A673 (cell line): ENCODE measurements at regions not wholly inside any gene's neighbourhood (a gene's known extent, or its start where the extent isn't known, plus 50 kb on each side); places are given as distances from the start of the nearest gene placed in this dataset.
"Not testable (repeated sequence)": the region's sequence is repeated elsewhere in the genome, so short reads cannot be mapped to it uniquely, and the experiment has no call there.

ENCODE experiments used
- BruUV-seq: library from RNA; stranded (reverse); fragments of 400-500 nt; replicated peaks from 2 replicates; lab custom pipeline; 2021; lab: Mats Ljungman, UMichigan
- CTCF ChIA-PET: fragments of 300-600 bp; sonication (Branson Sonifier 250); formaldehyde crosslinking; loops from one replicate; lab custom pipeline; 2022; ENCODE audit warnings: antibody characterized with exemption; lab: Charles Lee
- POLR2A ChIA-PET: fragments of 300-600 bp; sonication (Branson Sonifier 250); formaldehyde crosslinking; loops from one replicate; lab custom pipeline; 2022; ENCODE audit warnings: antibody characterized with exemption; ENCODE audit not compliant: low non-redundant PET; lab: Charles Lee
- DNase-seq: peaks from one replicate; pipeline ENCODE4 v3.0.0-alpha.2; 2015; ENCODE audit warnings: low spot score
- H3K27ac ChIP-seq: fragments of 200-600 bp; sonication (generic); 2 replicates; pipeline ENCODE4 v1.5.1; 2016; ENCODE audit warnings: mixed run types, low read depth, mild to moderate bottlenecking, mixed read lengths, antibody characterized with exemption, low read length; ENCODE audit not compliant: poor library complexity, severe bottlenecking
- H3K27me3 ChIP-seq: fragments of 200-600 bp; sonication (generic); replicated peaks from 2 replicates; pipeline ENCODE4 v1.6.1; 2017; ENCODE audit warnings: mixed run types, low read depth, mild to moderate bottlenecking, mixed read lengths, antibody characterized with exemption, low read length; ENCODE audit not compliant: insufficient read depth, poor library complexity
- H3K36me3 ChIP-seq: fragments of 200-600 bp; sonication (generic); 2 replicates; pipeline ENCODE4 v1.6.1; 2016; ENCODE audit warnings: mixed run types, mild to moderate bottlenecking, mixed read lengths, antibody characterized with exemption, low read length; ENCODE audit not compliant: insufficient read depth, poor library complexity, severe bottlenecking
- H3K4me1 ChIP-seq: fragments of 200-600 bp; sonication (generic); 2 replicates; pipeline ENCODE4 v1.6.1; 2017; ENCODE audit warnings: mixed run types, mild to moderate bottlenecking, mixed read lengths, antibody characterized with exemption, low read length; ENCODE audit not compliant: insufficient read depth, poor library complexity, severe bottlenecking
- H3K4me3 ChIP-seq: fragments of 200-600 bp; sonication (generic); 2 replicates; pipeline ENCODE4 v1.5.1; 2016; ENCODE audit warnings: low read depth, mixed run types, mild to moderate bottlenecking, mixed read lengths, low read length; ENCODE audit not compliant: poor library complexity, severe bottlenecking
- H3K9me3 ChIP-seq: fragments of 200-600 bp; sonication (generic); 2 replicates; pipeline ENCODE4 v1.6.1; 2016; ENCODE audit warnings: mixed run types, low read depth, mild to moderate bottlenecking, mixed read lengths, antibody characterized with exemption, low read length; ENCODE audit not compliant: poor library complexity, severe bottlenecking
- EZH2 ChIP-seq: fragments of 200-600 bp; sonication (generic); IDR thresholded peaks from 2 replicates; pipeline ENCODE4 v1.6.1; 2017; ENCODE audit warnings: borderline replicate concordance, low read depth, mild to moderate bottlenecking, mixed read lengths, antibody characterized with exemption, low read length; ENCODE audit not compliant: poor library complexity, severe bottlenecking
- intact Hi-C: fragments of 100-400 bp; cut with micrococcal nuclease; formaldehyde crosslinking; loops from one replicate; pipeline ENCODE4 v1.10.0; 2022; ENCODE audit not compliant: unreplicated experiment
- TF ChIP-seq, protein P1 (sequence below): fragments of 300-800, 200-600 bp; sonication (generic); conservative IDR thresholded peaks from 2 replicates; pipeline ENCODE4 v1.5.1; 2017; ENCODE audit warnings: low read depth, mild to moderate bottlenecking, antibody characterized with exemption, low read length, moderate library complexity, mixed read lengths

DNA sequence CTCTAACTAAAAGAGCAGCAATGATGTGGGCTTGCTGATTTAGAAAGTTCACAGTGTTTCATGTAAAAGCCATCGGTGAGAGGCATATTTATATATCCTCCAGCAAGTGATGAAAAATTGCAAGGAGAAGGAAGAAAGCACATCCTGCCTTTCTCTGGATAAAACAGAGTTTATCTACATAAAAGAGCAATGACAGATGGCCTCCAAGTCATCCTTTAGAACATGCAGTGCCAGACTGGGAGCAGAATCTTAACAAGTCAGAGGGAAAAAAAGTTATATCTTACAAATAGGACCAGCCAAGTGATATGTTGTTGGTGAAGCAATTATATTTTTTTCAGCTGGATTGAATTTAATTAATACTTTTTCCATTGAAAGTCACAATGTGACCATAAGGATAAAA is 253.8 kb upstream of the MGMT start:
- H3K4me1 ChIP-seq: no peaks in the 10 kb centered on the region
- POLR2A ChIA-PET: no interaction called here
- BruUV-seq: no TSS peak
- no peak overlapping the region for H3K4me3 ChIP-seq
- CTCF ChIA-PET: no interaction called here
- intact Hi-C loops: no loop called here
- H3K27me3 ChIP-seq: no peaks in the 10 kb centered on the region
- no peaks in the 10 kb centered on the region for H3K9me3 ChIP-seq
- no peaks in the 10 kb centered on the region for H3K36me3 ChIP-seq
- no peak overlapping the region for H3K27ac ChIP-seq
- TF ChIP-seq, protein P1, sequence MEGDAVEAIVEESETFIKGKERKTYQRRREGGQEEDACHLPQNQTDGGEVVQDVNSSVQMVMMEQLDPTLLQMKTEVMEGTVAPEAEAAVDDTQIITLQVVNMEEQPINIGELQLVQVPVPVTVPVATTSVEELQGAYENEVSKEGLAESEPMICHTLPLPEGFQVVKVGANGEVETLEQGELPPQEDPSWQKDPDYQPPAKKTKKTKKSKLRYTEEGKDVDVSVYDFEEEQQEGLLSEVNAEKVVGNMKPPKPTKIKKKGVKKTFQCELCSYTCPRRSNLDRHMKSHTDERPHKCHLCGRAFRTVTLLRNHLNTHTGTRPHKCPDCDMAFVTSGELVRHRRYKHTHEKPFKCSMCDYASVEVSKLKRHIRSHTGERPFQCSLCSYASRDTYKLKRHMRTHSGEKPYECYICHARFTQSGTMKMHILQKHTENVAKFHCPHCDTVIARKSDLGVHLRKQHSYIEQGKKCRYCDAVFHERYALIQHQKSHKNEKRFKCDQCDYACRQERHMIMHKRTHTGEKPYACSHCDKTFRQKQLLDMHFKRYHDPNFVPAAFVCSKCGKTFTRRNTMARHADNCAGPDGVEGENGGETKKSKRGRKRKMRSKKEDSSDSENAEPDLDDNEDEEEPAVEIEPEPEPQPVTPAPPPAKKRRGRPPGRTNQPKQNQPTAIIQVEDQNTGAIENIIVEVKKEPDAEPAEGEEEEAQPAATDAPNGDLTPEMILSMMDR: no peak
- no peak for TF ChIP-seq EZH2
- DNase-seq: no peak

DNA sequence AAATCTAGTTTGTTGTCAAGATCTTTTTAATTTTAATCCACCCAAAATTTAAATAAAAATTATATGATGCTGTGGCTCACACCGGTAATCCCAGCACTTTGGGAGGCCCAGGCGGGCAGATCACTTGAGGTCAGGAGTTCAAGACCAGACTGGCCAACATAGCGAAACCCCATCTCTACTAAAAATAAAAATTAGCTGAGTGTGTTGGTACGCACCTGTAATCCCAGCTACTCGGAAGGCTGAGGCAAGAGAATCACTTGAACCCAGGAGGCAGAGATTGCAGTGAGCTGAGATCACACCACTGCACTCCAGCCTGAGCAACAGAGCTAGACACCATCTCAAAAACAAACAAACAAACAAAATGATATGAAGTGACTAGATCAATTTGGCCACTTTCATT is 253.0 kb upstream of the MGMT start:
- H3K36me3 ChIP-seq, H3K4me3 ChIP-seq, H3K27ac ChIP-seq, H3K9me3 ChIP-seq, BruUV-seq, intact Hi-C loops, CTCF ChIA-PET, POLR2A ChIA-PET, DNase-seq, H3K27me3 ChIP-seq, H3K4me1 ChIP-seq: not testable (repeated sequence)

DNA sequence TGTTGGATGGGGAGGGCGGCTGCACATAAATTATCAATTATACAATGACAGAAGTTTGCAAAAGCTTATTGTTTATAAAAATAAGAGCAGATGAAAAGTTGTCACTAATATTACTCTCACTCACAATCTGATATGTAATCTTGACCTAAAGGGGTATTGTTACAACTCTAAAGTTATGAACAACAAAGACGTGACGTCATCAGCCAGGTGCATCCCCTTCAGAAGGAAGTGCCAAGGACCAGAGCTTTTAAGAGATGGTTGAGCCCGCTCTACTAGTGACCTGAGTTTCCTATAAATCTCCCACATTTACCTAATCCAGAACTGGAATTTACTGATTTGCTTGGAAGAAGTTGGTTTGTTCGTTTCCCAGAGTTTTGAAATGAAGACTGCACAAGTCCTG is 247.7 kb upstream of the MGMT start:
- no peak for TF ChIP-seq EZH2
- TF ChIP-seq, protein P1: no peak
- Histone ChIP-seq H3K4me3 (no peak overlapping the region), H3K27ac (no peak overlapping the region), H3K36me3 (no peaks in the 10 kb centered on the region), H3K4me1 (no peaks in the 10 kb centered on the region), H3K9me3 (no peaks in the 10 kb centered on the region), H3K27me3 (no peaks in the 10 kb centered on the region)
- ChIA-PET POLR2A (no interaction called here), CTCF (no interaction called here)
- intact Hi-C loops: no loop called here
- no peak for DNase-seq
- no TSS peak for BruUV-seq

DNA sequence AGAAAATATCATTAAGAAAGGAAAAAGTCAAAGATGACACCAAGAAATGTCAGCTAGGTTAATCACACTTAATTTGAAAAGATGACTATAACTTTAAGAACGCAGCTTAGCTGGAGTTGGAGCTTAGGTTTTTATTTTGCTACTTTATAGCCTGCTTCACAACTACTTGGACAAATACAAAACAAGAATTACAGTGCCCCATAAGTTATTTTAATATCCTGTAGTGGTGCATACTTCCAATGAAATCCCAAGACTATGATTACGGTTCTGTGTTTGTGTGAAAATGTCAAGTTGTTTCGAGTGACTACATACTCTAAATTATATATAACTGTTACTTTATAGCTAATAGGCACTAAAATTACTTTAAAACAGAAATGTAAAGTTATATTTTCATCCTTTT is 244.6 kb upstream of the MGMT start:
- H3K4me1 ChIP-seq: no peaks in the 10 kb centered on the region
- H3K9me3 ChIP-seq: no peaks in the 10 kb centered on the region
- H3K36me3 ChIP-seq: no peaks in the 10 kb centered on the region
- BruUV-seq: no TSS peak
- no peaks in the 10 kb centered on the region for H3K27me3 ChIP-seq
- intact Hi-C loops: no loop called here
- DNase-seq: no peak
- ChIA-PET CTCF (no interaction called here), POLR2A (no interaction called here)
- H3K4me3 ChIP-seq: no peak overlapping the region
- no peak overlapping the region for H3K27ac ChIP-seq
- TF ChIP-seq EZH2: no peak
- TF ChIP-seq, protein P1: no peak
